ENCODE measurements at regions not wholly inside any gene's neighbourhood (a gene's known extent, or its start where the extent isn't known, plus 50 kb on each side); places are given as distances from the start of the nearest gene placed in this dataset.
A peak's percentile ranks its signal among the peaks of the same experiment; 100 is the strongest.

DNA sequence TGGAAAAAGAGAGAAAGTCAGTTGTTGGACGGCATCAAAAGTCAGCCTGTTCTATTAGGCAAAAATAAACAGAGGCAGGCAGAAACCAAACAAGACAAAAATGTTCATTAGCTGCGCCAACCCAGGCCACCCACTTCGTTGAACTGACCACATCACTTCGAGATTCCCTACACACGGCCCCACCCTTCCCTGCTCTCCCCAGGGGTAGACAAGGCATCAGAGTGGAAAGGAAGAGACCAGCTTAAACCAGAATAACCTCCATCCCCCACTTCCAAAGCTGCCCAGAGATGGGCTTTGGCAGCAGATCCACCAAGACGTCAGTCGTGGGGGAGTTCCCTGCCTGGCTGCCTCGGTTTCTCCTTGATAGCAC, 204.6 kb upstream of the TSHZ3 start:
- no peaks in the 10 kb centered on the region for H3K36me3 ChIP-seq (ENCODE audit: control insufficient read depth in 1 of 2, insufficient read depth in 2 of 2, low read length in 2 of 2)
- H2AFZ ChIP-seq (ENCODE audit: insufficient read depth, low read length, poor library complexity) = no peak overlapping the region
- no peak overlapping the region for H3K27ac ChIP-seq (ENCODE audit: low read depth, low read length)
- no peak for DNase-seq
- H4K8ac ChIP-seq (ENCODE audit: low read depth, low read length) = no peak overlapping the region
- peaks cover 0 to 4% of the 10 kb centered on the region in 2 experiments for H3K4me1 ChIP-seq (ENCODE audit: control insufficient read depth in 1 of 2, insufficient read depth in 2 of 2, low read length in 2 of 2)
- no peak overlapping the region for H3K4me2 ChIP-seq (ENCODE audit: low read length)
- H4K91ac ChIP-seq (ENCODE audit: low read depth, low read length) = no peak overlapping the region
- no peak overlapping the region for H3K4me3 ChIP-seq (ENCODE audit: low read depth, low read length)
- no peak overlapping the region for H2AK5ac ChIP-seq (ENCODE audit: low read length)
- no peak overlapping the region for H3K9ac ChIP-seq (ENCODE audit: low read length)
- no peaks in the 10 kb centered on the region for H3K79me1 ChIP-seq (ENCODE audit: low read length)
- H2BK12ac ChIP-seq (ENCODE audit: low read length) = no peak overlapping the region
- no peaks in the 10 kb centered on the region for H3K27me3 ChIP-seq (ENCODE audit: insufficient read depth, low read length)
- no peak overlapping the region for H2BK120ac ChIP-seq (ENCODE audit: insufficient read depth, low read length, poor library complexity)
- H4K12ac ChIP-seq (ENCODE audit: low read depth, low read length) = no peak overlapping the region
- H3K79me2 ChIP-seq (ENCODE audit: control insufficient read depth, insufficient read depth, low read length, poor library complexity) = no peaks in the 10 kb centered on the region
- H3K14ac ChIP-seq (ENCODE audit: low read length) = no peak overlapping the region
- H3K4ac ChIP-seq (ENCODE audit: low read depth, low read length) = no peak overlapping the region
- H3K23ac ChIP-seq (ENCODE audit: low read length) = no peak overlapping the region
- no CpG with 5 or more reads among the region's 8 CpGs for WGBS (ENCODE audit: extremely low coverage, insufficient coverage, insufficient read length)
- H3K18ac ChIP-seq (ENCODE audit: low read length) = no peak overlapping the region
- no peak overlapping the region for H2BK5ac ChIP-seq (ENCODE audit: low read depth, low read length, poor library complexity)
- H3K9me3 ChIP-seq (ENCODE audit: insufficient read depth, low read depth, low read length) = no peaks in the 10 kb centered on the region

GRCh38 chr19:31554360-31554759, 205.1 kb upstream of the TSHZ3 start:
- Histone ChIP-seq H3K23ac (ENCODE audit: low read length) (no peak overlapping the region), H2AFZ (ENCODE audit: insufficient read depth, low read length, poor library complexity) (no peak overlapping the region), H3K18ac (ENCODE audit: low read length) (no peak overlapping the region), H3K4me3 (ENCODE audit: low read depth, low read length) (no peak overlapping the region), H3K79me2 (ENCODE audit: control insufficient read depth, insufficient read depth, low read length, poor library complexity) (no peaks in the 10 kb centered on the region), H3K9me3 (ENCODE audit: insufficient read depth, low read depth, low read length) (no peaks in the 10 kb centered on the region), H3K27ac (ENCODE audit: low read depth, low read length) (no peak overlapping the region), H3K4ac (ENCODE audit: low read depth, low read length) (no peak overlapping the region), H4K12ac (ENCODE audit: low read depth, low read length) (no peak overlapping the region), H4K91ac (ENCODE audit: low read depth, low read length) (no peak overlapping the region), H2BK120ac (ENCODE audit: insufficient read depth, low read length, poor library complexity) (no peak overlapping the region), H3K14ac (ENCODE audit: low read length) (no peak overlapping the region), H3K79me1 (ENCODE audit: low read length) (no peaks in the 10 kb centered on the region), H3K27me3 (ENCODE audit: insufficient read depth, low read length) (no peaks in the 10 kb centered on the region), H2AK5ac (ENCODE audit: low read length) (no peak overlapping the region), H3K4me1 (ENCODE audit: control insufficient read depth in 1 of 2, insufficient read depth in 2 of 2, low read length in 2 of 2) (peaks cover 0 to 4% of the 10 kb centered on the region in 2 experiments), H3K36me3 (ENCODE audit: control insufficient read depth in 1 of 2, insufficient read depth in 2 of 2, low read length in 2 of 2) (no peaks in the 10 kb centered on the region), H3K9ac (ENCODE audit: low read length) (no peak overlapping the region), H4K8ac (ENCODE audit: low read depth, low read length) (no peak overlapping the region), H2BK12ac (ENCODE audit: low read length) (no peak overlapping the region), H2BK5ac (ENCODE audit: low read depth, low read length, poor library complexity) (no peak overlapping the region), H3K4me2 (ENCODE audit: low read length) (no peak overlapping the region)
- no peak for DNase-seq
- WGBS (ENCODE audit: extremely low coverage, insufficient coverage, insufficient read length) = no CpG with 5 or more reads among the region's 9 CpGs

DNA sequence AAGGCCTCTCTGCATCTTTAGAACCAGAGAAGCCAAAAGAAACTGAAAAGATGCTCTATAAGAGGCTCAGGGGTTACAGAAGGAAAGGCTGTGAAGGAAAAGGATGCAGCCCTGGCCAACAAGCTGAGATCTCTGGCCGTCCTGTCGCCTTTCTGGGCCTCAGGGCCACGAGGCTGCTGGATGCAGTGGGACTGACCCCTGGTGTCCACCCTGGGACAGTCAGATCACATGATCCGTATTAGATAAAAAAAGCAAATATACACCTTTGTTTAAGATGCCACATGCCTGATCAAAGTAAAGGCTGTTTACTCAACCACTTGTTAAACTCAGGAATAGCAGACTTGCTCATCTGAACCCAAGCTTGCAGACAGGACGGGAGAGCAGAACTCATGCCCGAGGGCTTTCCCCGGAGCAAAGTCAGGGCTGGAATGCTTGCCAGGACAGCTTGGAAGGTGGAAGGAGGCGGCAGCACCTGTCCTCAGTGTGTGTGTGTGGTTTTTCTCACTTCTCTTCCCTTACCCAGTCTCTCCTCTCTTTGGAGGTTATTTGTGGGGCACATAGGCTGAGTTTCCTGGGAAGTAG, 206.5 kb upstream of the TSHZ3 start:
- Histone ChIP-seq H3K23ac (ENCODE audit: low read length) (no peak overlapping the region), H3K18ac (ENCODE audit: low read length) (no peak overlapping the region), H3K79me1 (ENCODE audit: low read length) (no peaks in the 10 kb centered on the region), H3K4me1 (ENCODE audit: control insufficient read depth in 1 of 2, insufficient read depth in 2 of 2, low read length in 2 of 2) (peaks cover 0 to 4% of the 10 kb centered on the region in 2 experiments), H2BK120ac (ENCODE audit: insufficient read depth, low read length, poor library complexity) (no peak overlapping the region), H3K14ac (ENCODE audit: low read length) (no peak overlapping the region), H3K4ac (ENCODE audit: low read depth, low read length) (no peak overlapping the region), H3K36me3 (ENCODE audit: control insufficient read depth in 1 of 2, insufficient read depth in 2 of 2, low read length in 2 of 2) (no peaks in the 10 kb centered on the region), H4K8ac (ENCODE audit: low read depth, low read length) (no peak overlapping the region), H2AFZ (ENCODE audit: insufficient read depth, low read length, poor library complexity) (no peak overlapping the region), H4K12ac (ENCODE audit: low read depth, low read length) (no peak overlapping the region), H3K9me3 (ENCODE audit: insufficient read depth, low read depth, low read length) (no peaks in the 10 kb centered on the region), H3K9ac (ENCODE audit: low read length) (no peak overlapping the region), H3K27me3 (ENCODE audit: insufficient read depth, low read length) (no peaks in the 10 kb centered on the region), H2BK5ac (ENCODE audit: low read depth, low read length, poor library complexity) (no peak overlapping the region), H2AK5ac (ENCODE audit: low read length) (no peak overlapping the region), H3K79me2 (ENCODE audit: control insufficient read depth, insufficient read depth, low read length, poor library complexity) (no peaks in the 10 kb centered on the region), H3K4me3 (ENCODE audit: low read depth, low read length) (no peak overlapping the region), H3K4me2 (ENCODE audit: low read length) (no peak overlapping the region), H3K27ac (ENCODE audit: low read depth, low read length) (no peak overlapping the region), H4K91ac (ENCODE audit: low read depth, low read length) (no peak overlapping the region), H2BK12ac (ENCODE audit: low read length) (no peak overlapping the region)
- WGBS (ENCODE audit: extremely low coverage, insufficient coverage, insufficient read length) = no CpG with 5 or more reads among the region's 8 CpGs
- peak; percentile 49 to 62 for DNase-seq

DNA sequence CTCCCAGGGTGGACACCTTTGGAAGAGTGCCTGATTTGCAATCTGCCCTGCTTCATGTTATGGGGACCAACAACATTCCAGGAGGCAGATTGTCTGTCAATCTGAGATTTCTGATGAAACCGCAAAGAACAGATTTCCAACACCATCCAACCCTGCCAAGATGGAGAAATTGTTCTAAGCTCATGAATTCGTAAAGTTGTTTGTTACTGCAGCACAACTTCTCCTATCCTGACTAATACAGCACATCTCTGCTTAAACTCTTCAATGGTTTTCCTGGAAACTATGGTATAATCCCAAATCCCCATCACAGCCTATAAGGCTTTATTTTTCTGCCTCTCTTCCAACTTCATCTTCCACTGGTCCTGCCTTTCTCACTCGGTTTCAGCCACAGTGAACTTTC, 210.3 kb upstream of the TSHZ3 start:
- Histone ChIP-seq H4K12ac (ENCODE audit: low read depth, low read length) (no peak overlapping the region), H3K79me2 (ENCODE audit: control insufficient read depth, insufficient read depth, low read length, poor library complexity) (no peaks in the 10 kb centered on the region), H2BK120ac (ENCODE audit: insufficient read depth, low read length, poor library complexity) (no peak overlapping the region), H3K4ac (ENCODE audit: low read depth, low read length) (no peak overlapping the region), H3K36me3 (ENCODE audit: control insufficient read depth in 1 of 2, insufficient read depth in 2 of 2, low read length in 2 of 2) (no peaks in the 10 kb centered on the region), H3K27me3 (ENCODE audit: insufficient read depth, low read length) (no peaks in the 10 kb centered on the region), H2AK5ac (ENCODE audit: low read length) (no peak overlapping the region), H3K4me2 (ENCODE audit: low read length) (no peak overlapping the region), H3K23ac (ENCODE audit: low read length) (no peak overlapping the region), H3K14ac (ENCODE audit: low read length) (no peak overlapping the region), H4K91ac (ENCODE audit: low read depth, low read length) (no peak overlapping the region), H4K8ac (ENCODE audit: low read depth, low read length) (no peak overlapping the region), H3K9ac (ENCODE audit: low read length) (no peak overlapping the region), H2BK12ac (ENCODE audit: low read length) (no peak overlapping the region), H3K18ac (ENCODE audit: low read length) (no peak overlapping the region), H2BK5ac (ENCODE audit: low read depth, low read length, poor library complexity) (no peak overlapping the region), H3K9me3 (ENCODE audit: insufficient read depth, low read depth, low read length) (peaks cover 1% of the 10 kb centered on the region), H3K4me3 (ENCODE audit: low read depth, low read length) (no peak overlapping the region), H3K4me1 (ENCODE audit: control insufficient read depth in 1 of 2, insufficient read depth in 2 of 2, low read length in 2 of 2) (peaks cover 0 to 4% of the 10 kb centered on the region in 2 experiments), H3K27ac (ENCODE audit: low read depth, low read length) (peak overlapping the region; percentile 8), H2AFZ (ENCODE audit: insufficient read depth, low read length, poor library complexity) (no peak overlapping the region), H3K79me1 (ENCODE audit: low read length) (no peaks in the 10 kb centered on the region)
- DNase-seq = no peak
- WGBS (ENCODE audit: extremely low coverage, insufficient coverage, insufficient read length) = no CpG with 5 or more reads among the region's 3 CpGs
